Brain microvascular endothelial cell (primary cell): ENCODE measurements at regions not wholly inside any gene's neighbourhood (a gene's known extent, or its start where the extent isn't known, plus 50 kb on each side); places are given as distances from the start of the nearest gene placed in this dataset.

Source experiments
- DNase-seq: peaks from one replicate; pipeline ENCODE4 v3.0.0-alpha.2; 2020
- H3K27ac ChIP-seq: fragments of 250-450 bp; sonication (Bioruptor Pico); 2 replicates; pipeline ENCODE4 v1.5.1; 2020; ENCODE audit warnings: mild to moderate bottlenecking, moderate library complexity
- H3K27me3 ChIP-seq: fragments of 250-450 bp; sonication (Bioruptor Pico); replicated peaks from 2 replicates; pipeline ENCODE4 v1.5.1; 2020; ENCODE audit warnings: mild to moderate bottlenecking
- H3K36me3 ChIP-seq: fragments of 250-450 bp; sonication (Bioruptor Pico); replicated peaks from 2 replicates; pipeline ENCODE4 v1.5.1; 2020; ENCODE audit warnings: mild to moderate bottlenecking
- H3K4me3 ChIP-seq: 2 replicates; pipeline ENCODE4 v1.5.1; 2011; ENCODE audit warnings: low read depth, mild to moderate bottlenecking, control low read depth, low read length, moderate library complexity
- CTCF ChIP-seq: IDR thresholded peaks from 2 replicates; pipeline ENCODE4 v1.5.1; 2011; ENCODE audit warnings: low read depth, mild to moderate bottlenecking, moderate library complexity, low read length, control low read depth, inconsistent platforms; ENCODE audit errors: missing control alignments
- in situ Hi-C: cut with HindIII; loops from 2 replicates; pipeline ENCODE4 v1.10.0; 2017; ENCODE audit warnings: low sequenced_read_pairs, low pct_ligation_motif_present

GRCh38 chr10:105925045-105925785 lies 1239.3 kb downstream of the SORCS1 start:
- H3K4me3 ChIP-seq = no peak overlapping the region
- no peak for DNase-seq
- H3K27ac ChIP-seq = no peak overlapping the region
- in situ Hi-C loops = no loop called here
- TF ChIP-seq CTCF = no peak
- no peaks in the 10 kb centered on the region for H3K27me3 ChIP-seq
- H3K36me3 ChIP-seq = no peaks in the 10 kb centered on the region

GRCh38 chr10:105921348-105921747 lies 1243.2 kb downstream of the SORCS1 start:
- no peak for TF ChIP-seq CTCF
- DNase-seq = no peak
- Histone ChIP-seq H3K36me3 (no peaks in the 10 kb centered on the region), H3K4me3 (no peak overlapping the region), H3K27me3 (no peaks in the 10 kb centered on the region), H3K27ac (no peak overlapping the region)
- in situ Hi-C loops = no loop called here

- Histone ChIP-seq H3K4me3 (no peak overlapping the region), H3K27ac (no peak overlapping the region), H3K36me3 (no peaks in the 10 kb centered on the region), H3K27me3 (no peaks in the 10 kb centered on the region)
- no peak for TF ChIP-seq CTCF
- no peak for DNase-seq
- in situ Hi-C loops = no loop called here
Measured at GRCh38 chr10:105914432-105914831, 1250.1 kb downstream of the SORCS1 start.

- in situ Hi-C loops = no loop called here
- Histone ChIP-seq H3K4me3 (no peak overlapping the region), H3K36me3 (no peaks in the 10 kb centered on the region), H3K27ac (no peak overlapping the region), H3K27me3 (no peaks in the 10 kb centered on the region)
- no peak for TF ChIP-seq CTCF
- no peak for DNase-seq
Measured at GRCh38 chr10:105908701-105909100, 1255.8 kb downstream of the SORCS1 start.

GRCh38 chr10:105885495-105885894 lies 1244.4 kb downstream of the SORCS3 start:
- Histone ChIP-seq H3K36me3 (no peaks in the 10 kb centered on the region), H3K27me3 (no peaks in the 10 kb centered on the region), H3K4me3 (no peak overlapping the region), H3K27ac (no peak overlapping the region)
- in situ Hi-C loops = no loop called here
- no peak for DNase-seq
- no peak for TF ChIP-seq CTCF

- H3K36me3 ChIP-seq = no peaks in the 10 kb centered on the region
- no peak for TF ChIP-seq CTCF
- in situ Hi-C loops = no loop called here
- H3K27ac ChIP-seq = no peak overlapping the region
- H3K27me3 ChIP-seq = no peaks in the 10 kb centered on the region
- H3K4me3 ChIP-seq = no peak overlapping the region
- DNase-seq = no peak
Measured at GRCh38 chr10:105879401-105879800, 1238.3 kb downstream of the SORCS3 start.
